Fibroblast of villous mesenchyme (primary cell): ENCODE measurements at regions not wholly inside any gene's neighbourhood (a gene's known extent, or its start where the extent isn't known, plus 50 kb on each side); places are given as distances from the start of the nearest gene placed in this dataset.
A peak's percentile ranks its signal among the peaks of the same experiment; 100 is the strongest.
"Not testable (repeated sequence)": the region's sequence is repeated elsewhere in the genome, so short reads cannot be mapped to it uniquely, and the experiment has no call there.

Experiments
- DNase-seq: peaks from one replicate; pipeline ENCODE4 v3.0.0-alpha.2; 2010; ENCODE audit warnings: low read depth
- H3K4me3 ChIP-seq: 2 replicates; pipeline ENCODE4 v1.5.1; 2011; ENCODE audit warnings: low read depth, mild to moderate bottlenecking, low read length
- TF ChIP-seq, protein P1 (sequence below): IDR thresholded peaks from 2 replicates; pipeline ENCODE4 v1.5.1; 2012; ENCODE audit warnings: low read depth, mild to moderate bottlenecking, low read length; ENCODE audit not compliant: insufficient read depth

DNA sequence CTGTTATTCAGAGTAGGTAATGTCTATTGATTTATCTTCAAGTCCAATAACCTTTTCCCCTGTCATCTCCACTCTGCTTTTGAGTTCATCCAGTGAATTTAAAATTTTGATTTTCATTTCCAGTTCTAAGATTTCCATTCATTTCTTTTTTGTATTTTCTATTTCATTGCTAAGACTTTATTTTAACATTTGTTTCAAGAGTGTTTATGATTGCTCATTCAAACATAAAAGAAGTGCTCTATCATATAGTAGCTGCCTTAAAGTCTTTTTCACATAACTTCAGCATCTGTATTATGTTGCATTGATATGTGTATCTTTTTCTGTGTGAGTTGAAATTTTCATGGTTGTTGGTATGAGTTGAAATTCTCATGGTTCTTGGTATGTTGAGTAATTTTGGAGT lies 341.6 kb downstream of the SOX4 start:
- TF ChIP-seq, protein P1, sequence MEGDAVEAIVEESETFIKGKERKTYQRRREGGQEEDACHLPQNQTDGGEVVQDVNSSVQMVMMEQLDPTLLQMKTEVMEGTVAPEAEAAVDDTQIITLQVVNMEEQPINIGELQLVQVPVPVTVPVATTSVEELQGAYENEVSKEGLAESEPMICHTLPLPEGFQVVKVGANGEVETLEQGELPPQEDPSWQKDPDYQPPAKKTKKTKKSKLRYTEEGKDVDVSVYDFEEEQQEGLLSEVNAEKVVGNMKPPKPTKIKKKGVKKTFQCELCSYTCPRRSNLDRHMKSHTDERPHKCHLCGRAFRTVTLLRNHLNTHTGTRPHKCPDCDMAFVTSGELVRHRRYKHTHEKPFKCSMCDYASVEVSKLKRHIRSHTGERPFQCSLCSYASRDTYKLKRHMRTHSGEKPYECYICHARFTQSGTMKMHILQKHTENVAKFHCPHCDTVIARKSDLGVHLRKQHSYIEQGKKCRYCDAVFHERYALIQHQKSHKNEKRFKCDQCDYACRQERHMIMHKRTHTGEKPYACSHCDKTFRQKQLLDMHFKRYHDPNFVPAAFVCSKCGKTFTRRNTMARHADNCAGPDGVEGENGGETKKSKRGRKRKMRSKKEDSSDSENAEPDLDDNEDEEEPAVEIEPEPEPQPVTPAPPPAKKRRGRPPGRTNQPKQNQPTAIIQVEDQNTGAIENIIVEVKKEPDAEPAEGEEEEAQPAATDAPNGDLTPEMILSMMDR = no peak
- no peak overlapping the region for H3K4me3 ChIP-seq
- DNase-seq = no peak

DNA sequence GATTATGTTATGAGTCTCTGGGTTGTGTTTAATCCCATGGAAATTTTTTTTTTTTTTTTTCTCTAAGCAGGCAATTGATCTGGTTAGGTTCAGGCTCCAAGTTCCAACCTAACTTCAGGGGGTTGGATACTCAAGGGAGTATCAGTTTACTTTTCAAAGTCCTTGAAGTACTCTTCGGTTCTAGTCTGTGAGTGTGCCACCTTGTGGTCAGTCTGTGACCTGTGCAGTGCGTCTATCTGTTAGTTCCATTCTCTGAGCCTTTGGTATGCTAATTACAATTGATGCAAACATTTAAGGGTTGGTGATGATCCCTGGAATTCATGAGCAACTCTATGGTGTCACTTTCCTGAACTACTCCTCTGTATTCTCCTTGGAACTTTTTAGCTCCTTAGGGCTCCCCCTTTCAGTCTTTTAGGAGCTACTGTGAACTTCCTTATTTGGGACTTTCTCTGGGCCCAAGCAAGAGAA lies 342.0 kb downstream of the SOX4 start:
- peak; percentile 64 for DNase-seq
- TF ChIP-seq, protein P1 = peak; percentile 77

DNA sequence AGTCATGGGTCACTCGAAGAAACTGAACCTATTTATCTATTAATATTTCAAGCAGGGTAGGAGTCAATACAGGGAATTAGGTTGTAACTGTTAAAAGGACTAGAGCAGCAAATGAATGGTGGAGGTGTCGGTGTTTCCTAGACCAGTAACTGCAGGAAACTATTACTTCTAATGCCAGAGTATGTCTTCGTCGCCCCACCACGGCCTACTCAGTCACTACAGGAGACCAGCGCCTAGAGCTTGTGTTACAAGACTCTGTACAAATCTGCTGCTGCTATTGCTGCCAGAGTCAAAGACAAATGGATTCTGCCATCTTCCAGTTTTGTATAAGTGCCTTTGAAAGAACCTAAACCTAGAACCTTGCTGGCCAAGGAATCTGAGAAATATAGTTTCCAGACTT lies 343.9 kb downstream of the SOX4 start:
- TF ChIP-seq, protein P1 = no peak
- no peak overlapping the region for H3K4me3 ChIP-seq
- no peak for DNase-seq

More for the DNA sequence above, 342.0 kb downstream of the SOX4 start:
- no peak overlapping the region for H3K4me3 ChIP-seq

DNA sequence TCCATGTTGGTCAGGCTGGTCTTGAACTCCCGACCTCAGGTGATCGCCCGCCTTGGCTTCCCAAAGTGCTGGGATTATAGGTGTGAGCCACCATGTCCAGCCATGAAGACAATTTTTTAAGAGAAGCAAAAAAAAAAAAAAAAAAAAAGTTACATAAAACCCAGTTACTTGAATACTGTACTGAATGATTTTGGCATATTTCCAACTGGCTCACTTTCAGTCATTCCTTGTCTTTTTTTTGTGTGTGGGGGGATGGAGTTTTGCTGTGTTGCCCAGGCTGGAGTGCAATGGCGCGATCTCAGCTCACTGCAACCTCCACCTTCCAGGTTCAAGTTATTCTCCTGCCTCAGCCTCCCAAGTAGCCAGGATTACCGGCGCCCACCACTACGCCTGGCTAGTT lies 345.5 kb downstream of the SOX4 start:
- H3K4me3 ChIP-seq, DNase-seq: not testable (repeated sequence)

DNA sequence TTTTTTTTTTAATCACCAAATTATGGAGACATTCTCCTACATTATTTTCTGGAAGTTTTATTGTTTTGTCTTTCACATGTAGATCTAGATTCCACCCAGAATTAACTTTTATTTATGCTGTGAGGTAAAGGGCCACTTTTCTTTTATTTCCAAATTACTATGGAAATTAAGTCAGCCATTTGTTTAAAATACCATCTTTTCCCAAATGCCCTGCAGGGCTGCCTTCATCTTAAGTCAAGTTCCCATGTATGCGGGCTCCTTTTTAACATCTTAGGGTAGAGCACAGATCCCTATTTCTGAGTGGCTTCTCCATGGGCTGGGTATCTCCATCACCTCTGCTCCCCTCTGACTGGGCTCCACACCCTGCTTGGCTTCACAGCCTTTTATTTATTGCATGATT lies 348.4 kb downstream of the SOX4 start:
- no peak overlapping the region for H3K4me3 ChIP-seq
- DNase-seq = no peak
- TF ChIP-seq, protein P1 = no peak

DNA sequence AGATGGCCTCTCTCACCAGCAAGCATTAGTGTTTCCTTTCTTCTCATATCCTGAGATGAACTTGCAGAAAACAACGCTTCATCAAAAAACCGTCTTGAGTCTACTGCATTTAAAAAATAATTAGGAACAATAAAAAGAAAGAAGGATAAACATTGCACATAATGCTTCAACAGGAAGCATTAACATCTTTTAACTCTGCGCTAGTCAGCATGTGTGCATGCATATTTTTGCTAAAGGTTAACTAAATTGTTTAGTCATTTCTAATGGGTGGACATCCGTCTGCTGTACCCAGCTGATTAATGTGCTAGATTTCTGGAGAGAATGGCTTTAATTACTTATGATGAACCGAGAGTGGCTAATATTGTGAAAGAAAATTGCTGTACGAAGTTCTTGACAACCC lies 349.3 kb downstream of the SOX4 start:
- TF ChIP-seq, protein P1 = no peak
- H3K4me3 ChIP-seq = no peak overlapping the region
- DNase-seq = peak; percentile 51

DNA sequence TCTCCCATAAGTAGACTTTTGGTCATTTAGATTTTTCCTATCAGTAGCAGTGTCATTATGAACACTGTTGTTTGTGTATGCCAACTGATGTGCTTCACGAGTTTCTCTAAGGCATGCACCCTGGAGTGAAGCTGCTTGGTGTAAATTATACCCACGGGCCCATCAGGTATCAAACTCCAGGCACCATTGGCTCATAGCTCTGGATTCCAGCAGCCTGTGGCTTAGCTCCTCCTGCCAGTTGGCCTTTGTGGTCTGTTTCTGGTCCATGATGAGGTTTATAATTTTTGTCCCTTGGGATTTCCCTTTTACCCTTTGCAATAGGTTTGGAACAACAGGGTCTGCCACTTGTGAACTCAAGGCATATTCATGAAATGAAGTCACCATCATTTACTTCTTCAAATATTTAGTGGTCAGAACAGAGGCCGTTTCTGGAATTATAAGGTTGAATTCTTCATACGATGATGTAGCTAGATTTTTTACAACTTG lies 350.5 kb downstream of the PRL start:
- DNase-seq = peak; percentile 71
- TF ChIP-seq, protein P1 = no peak
- no peak overlapping the region for H3K4me3 ChIP-seq

DNA sequence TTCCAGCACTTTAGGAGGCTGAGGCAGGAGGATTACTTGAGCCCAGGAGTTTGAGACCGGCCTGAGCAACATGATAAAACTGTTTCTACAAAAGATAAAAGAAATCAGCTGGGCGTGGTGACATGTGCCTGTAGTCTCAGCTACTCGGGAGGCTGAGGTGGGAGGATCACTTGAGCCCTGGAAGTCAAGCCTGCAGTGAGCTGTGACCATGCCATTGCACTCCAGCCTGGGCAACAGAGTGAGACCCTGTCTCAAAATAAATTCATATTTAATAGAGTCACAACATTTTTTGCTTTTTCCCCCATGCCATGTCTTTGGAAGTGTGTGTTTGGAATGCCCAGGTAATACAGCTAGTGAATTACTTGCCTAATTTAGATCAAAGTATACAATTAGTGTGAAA lies 349.6 kb downstream of the PRL start:
- H3K4me3 ChIP-seq, DNase-seq: not testable (repeated sequence)
